Vagina (tissue), 2 donors: ENCODE measurements at regions not wholly inside any gene's neighbourhood (a gene's known extent, or its start where the extent isn't known, plus 50 kb on each side); places are given as distances from the start of the nearest gene placed in this dataset.

Source experiments
- CTCF ChIP-seq, 3 experiments: fragments of 450-650 bp in 2 of 3; fragments of 200-600 bp in 1 of 3; sonication (generic) in 1 of 3; IDR thresholded peaks; one replicate each; pipeline ENCODE4 v1.5.1; 2017 to 2019; ENCODE audit warnings: antibody characterized with exemption in 3 of 3, mild to moderate bottlenecking in 2 of 3, moderate library complexity in 2 of 3
- POLR2A ChIP-seq, 2 donors: fragments of 450-650 bp; IDR thresholded peaks; one replicate each; pipeline ENCODE4 v1.6.1; 2017; ENCODE audit warnings: antibody characterized with exemption in 2 of 2, mild to moderate bottlenecking in 2 of 2, moderate library complexity in 2 of 2
- POLR2AphosphoS5 ChIP-seq, 2 donors: sonication (generic); formaldehyde crosslinking; IDR thresholded peaks; one replicate each; pipeline ENCODE4 v1.9.0; 2017; ENCODE audit warnings: antibody characterized with exemption in 2 of 2, mild to moderate bottlenecking in 2 of 2, low read depth in 1 of 2; ENCODE audit not compliant: insufficient read depth in 1 of 2

- no peak for TF ChIP-seq CTCF (IDR thresholded peaks at IDR 0.05)
- no peak for TF ChIP-seq POLR2AphosphoS5 (IDR thresholded peaks at IDR 0.05; ENCODE audit: insufficient read depth in 1 of 2, low read depth in 1 of 2)
- no peak for TF ChIP-seq POLR2A (IDR thresholded peaks at IDR 0.05)
Measured at GRCh38 chr9:89792189-89793123, 187.6 kb downstream of the GADD45G start.
